Nephron (organoid): ENCODE measurements at regions not wholly inside any gene's neighbourhood (a gene's known extent, or its start where the extent isn't known, plus 50 kb on each side); places are given as distances from the start of the nearest gene placed in this dataset.

ENCODE experiments used
- H3K27ac Mint-ChIP-seq, 3 experiments: 2 replicates each; pipeline ENCODE4 v1.8.0; 2020; ENCODE audit warnings: mixed read lengths in 3 of 3, mild to moderate bottlenecking in 2 of 3, moderate library complexity in 1 of 3
- H3K27me3 Mint-ChIP-seq: 2 replicates; pipeline ENCODE4 v1.8.0; 2021; ENCODE audit warnings: low read depth, mild to moderate bottlenecking, moderate library complexity, mixed read lengths
- H3K36me3 Mint-ChIP-seq: 2 replicates; pipeline ENCODE4 v1.8.0; 2020; ENCODE audit warnings: low read depth, mixed read lengths
- H3K4me1 Mint-ChIP-seq: 2 replicates; pipeline ENCODE4 v1.8.0; 2020; ENCODE audit warnings: mixed read lengths
- H3K4me3 Mint-ChIP-seq, 3 experiments: 2 replicates each; pipeline ENCODE4 v1.8.0; 2020; ENCODE audit warnings: mild to moderate bottlenecking in 3 of 3, mixed read lengths in 3 of 3, moderate library complexity in 2 of 3
- H3K9me3 Mint-ChIP-seq: 2 replicates; pipeline ENCODE4 v1.8.0; 2020; ENCODE audit warnings: mixed read lengths
- TF ChIP-seq, protein P1 (sequence below), 3 experiments: fragments of 200-600 bp; sonication (generic); IDR thresholded peaks; one replicate each; pipeline ENCODE4 v1.5.0; 2021; ENCODE audit warnings: antibody characterized with exemption in 3 of 3; ENCODE audit not compliant: unreplicated experiment in 3 of 3

DNA sequence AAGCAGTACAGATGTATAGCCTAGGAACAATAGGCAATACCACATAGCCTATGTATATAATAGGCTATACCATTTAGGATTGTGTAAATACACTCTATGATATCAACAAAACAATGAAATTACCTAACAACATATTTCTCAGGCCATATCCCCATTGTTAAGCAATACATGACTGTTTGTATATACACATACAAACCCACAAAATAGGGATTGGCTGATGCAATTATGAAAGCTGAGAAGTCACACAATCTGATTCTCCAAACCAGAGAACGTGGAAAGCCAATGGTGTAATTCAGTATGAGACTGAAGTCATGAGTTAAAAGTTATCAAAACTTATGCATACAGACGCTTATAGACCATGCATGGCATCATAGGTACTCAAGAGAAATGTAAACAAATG is 700.1 kb upstream of the RAG2 start:
- TF ChIP-seq, protein P1, sequence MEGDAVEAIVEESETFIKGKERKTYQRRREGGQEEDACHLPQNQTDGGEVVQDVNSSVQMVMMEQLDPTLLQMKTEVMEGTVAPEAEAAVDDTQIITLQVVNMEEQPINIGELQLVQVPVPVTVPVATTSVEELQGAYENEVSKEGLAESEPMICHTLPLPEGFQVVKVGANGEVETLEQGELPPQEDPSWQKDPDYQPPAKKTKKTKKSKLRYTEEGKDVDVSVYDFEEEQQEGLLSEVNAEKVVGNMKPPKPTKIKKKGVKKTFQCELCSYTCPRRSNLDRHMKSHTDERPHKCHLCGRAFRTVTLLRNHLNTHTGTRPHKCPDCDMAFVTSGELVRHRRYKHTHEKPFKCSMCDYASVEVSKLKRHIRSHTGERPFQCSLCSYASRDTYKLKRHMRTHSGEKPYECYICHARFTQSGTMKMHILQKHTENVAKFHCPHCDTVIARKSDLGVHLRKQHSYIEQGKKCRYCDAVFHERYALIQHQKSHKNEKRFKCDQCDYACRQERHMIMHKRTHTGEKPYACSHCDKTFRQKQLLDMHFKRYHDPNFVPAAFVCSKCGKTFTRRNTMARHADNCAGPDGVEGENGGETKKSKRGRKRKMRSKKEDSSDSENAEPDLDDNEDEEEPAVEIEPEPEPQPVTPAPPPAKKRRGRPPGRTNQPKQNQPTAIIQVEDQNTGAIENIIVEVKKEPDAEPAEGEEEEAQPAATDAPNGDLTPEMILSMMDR (IDR thresholded peaks at IDR 0.05; ENCODE audit: unreplicated experiment in 3 of 3): no peak
- peaks cover 31% of the 10 kb centered on the region for H3K9me3 Mint-ChIP-seq
- no peak overlapping the region for H3K27ac Mint-ChIP-seq
- H3K4me1 Mint-ChIP-seq: no peaks in the 10 kb centered on the region
- H3K4me3 Mint-ChIP-seq: no peak overlapping the region
- H3K36me3 Mint-ChIP-seq: no peaks in the 10 kb centered on the region
- H3K27me3 Mint-ChIP-seq: no peaks in the 10 kb centered on the region

DNA sequence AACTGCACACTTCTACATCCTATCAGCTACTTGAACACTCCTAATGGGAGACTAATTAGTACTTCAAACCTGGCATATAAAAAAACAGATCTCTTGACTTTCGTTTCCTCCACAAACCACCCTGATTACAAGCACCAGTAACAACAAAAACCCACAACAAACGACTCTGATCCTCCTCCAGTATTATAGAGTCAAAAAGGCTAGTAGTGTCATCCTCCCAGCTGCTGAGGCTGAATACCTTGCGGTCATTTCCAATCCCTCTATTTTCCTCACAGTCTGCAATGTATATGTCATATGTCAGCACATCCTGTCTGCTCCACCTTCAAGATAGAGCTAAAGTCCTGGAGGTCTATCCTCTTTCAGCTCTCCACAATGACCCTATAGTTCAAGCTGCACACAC is 688.9 kb upstream of the RAG2 start:
- Mint-ChIP-seq H3K9me3 (peaks cover 4% of the 10 kb centered on the region), H3K27ac (no peak overlapping the region), H3K27me3 (no peaks in the 10 kb centered on the region), H3K36me3 (no peaks in the 10 kb centered on the region), H3K4me1 (no peaks in the 10 kb centered on the region), H3K4me3 (no peak overlapping the region)
- TF ChIP-seq, protein P1 (IDR thresholded peaks at IDR 0.05; ENCODE audit: unreplicated experiment in 3 of 3): no peak

DNA sequence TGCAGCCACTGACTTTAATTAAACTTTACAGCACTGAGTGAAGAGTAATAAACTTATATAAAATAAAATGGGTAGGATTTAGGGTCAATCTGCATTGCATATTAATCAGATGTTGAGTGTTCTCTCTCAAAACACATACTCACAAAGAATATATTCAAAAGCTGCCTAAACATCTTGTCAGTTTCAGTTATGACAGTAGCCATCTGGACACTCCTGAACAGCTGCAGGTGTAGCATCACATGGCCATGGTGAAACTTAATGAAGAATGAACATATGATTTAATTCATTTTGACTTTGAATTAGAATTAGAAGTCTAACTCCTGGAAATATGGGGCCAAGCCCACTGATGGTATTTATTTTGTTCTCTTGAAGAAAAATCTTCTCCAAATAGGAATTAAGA is 684.3 kb upstream of the RAG2 start:
- Mint-ChIP-seq H3K27me3 (peaks cover 5% of the 10 kb centered on the region), H3K36me3 (no peaks in the 10 kb centered on the region), H3K27ac (no peak overlapping the region)

DNA sequence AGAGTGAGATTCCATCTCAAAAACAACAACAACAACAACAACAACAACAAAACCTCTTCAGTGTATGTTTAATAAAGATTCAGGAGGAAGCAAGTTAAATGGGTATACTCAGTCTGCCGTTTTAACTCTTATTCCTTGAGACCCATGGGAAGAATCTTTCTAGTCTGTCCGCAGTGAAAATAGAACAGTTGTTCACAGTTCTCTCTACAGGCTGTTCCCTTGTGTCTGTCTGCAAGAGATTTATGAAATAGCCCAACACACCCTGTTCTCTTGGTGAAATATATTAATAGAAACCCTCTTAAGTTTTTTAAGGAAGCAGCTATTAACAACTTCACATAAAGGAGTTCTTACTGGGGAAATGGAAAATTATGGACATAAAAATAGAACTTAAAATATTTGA is 682.2 kb upstream of the RAG2 start:
- no peaks in the 10 kb centered on the region for H3K36me3 Mint-ChIP-seq
- TF ChIP-seq, protein P1 (IDR thresholded peaks at IDR 0.05; ENCODE audit: unreplicated experiment in 3 of 3): no peak
- H3K4me3 Mint-ChIP-seq: no peak overlapping the region
- H3K9me3 Mint-ChIP-seq: peaks cover 4% of the 10 kb centered on the region
- H3K27me3 Mint-ChIP-seq: peaks cover 5% of the 10 kb centered on the region
- peak overlapping the region in 2 of 3 experiments; percentile 54 to 83 for H3K27ac Mint-ChIP-seq
- peaks cover 22% of the 10 kb centered on the region for H3K4me1 Mint-ChIP-seq

More for the DNA sequence above, 684.3 kb upstream of the RAG2 start:
- H3K4me1 Mint-ChIP-seq: peaks cover 22% of the 10 kb centered on the region
- TF ChIP-seq, protein P1 (IDR thresholded peaks at IDR 0.05; ENCODE audit: unreplicated experiment in 3 of 3): no peak
- no peak overlapping the region for H3K4me3 Mint-ChIP-seq
- peaks cover 4% of the 10 kb centered on the region for H3K9me3 Mint-ChIP-seq

DNA sequence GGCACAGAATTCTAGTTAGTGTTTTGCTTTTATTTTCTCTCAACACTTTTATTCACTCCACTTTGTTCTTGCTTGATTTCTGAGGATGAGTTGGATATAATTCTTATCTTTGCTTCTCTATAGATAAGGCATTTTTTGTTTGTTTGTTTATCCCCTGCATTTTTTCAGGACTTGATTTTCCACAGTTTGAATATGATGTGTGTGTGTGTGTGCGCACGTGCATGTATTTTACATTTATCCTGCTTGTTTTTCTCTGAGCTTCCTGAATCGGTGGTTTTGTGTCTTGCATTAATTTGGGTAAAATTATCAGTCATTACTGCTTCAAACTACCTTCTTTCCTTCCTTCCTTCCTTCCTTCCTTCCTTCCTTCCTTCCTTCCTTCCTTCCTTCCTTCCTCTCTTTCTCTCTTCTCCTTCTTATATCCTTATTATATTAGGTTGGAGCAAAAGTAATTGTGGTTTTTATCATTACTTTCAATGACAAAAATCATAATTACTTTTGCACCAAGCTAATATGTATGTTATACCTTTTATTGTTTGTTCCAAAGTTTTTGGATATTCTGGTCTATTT is 679.9 kb upstream of the RAG2 start:
- peaks cover 5% of the 10 kb centered on the region for H3K27me3 Mint-ChIP-seq
- TF ChIP-seq, protein P1 (IDR thresholded peaks at IDR 0.05; ENCODE audit: unreplicated experiment in 3 of 3): no peak
- H3K4me3 Mint-ChIP-seq: no peak overlapping the region
- no peaks in the 10 kb centered on the region for H3K36me3 Mint-ChIP-seq
- H3K9me3 Mint-ChIP-seq: peaks cover 3% of the 10 kb centered on the region
- H3K4me1 Mint-ChIP-seq: peaks cover 22% of the 10 kb centered on the region
- H3K27ac Mint-ChIP-seq: no peak overlapping the region

DNA sequence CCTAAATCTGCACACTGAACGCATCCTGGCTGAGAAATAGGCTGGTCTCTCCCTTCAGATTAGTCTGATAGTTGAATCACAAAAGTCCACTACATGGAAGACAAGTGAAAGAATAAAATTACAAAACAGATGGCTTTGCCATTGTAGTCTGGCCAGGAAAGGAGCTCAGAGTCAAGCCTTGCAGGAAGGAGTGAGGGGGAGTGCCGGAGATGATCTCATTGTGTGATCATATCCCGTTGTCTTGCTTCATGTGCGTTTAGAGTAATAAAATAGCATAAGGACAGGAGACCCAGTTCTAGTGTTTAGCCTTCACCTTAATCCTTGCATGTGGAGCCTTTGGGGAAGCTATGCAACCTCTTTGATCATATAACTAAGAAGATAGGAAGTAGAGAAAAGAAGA is 666.7 kb upstream of the RAG2 start:
- no peak overlapping the region for H3K4me3 Mint-ChIP-seq
- H3K27ac Mint-ChIP-seq: no peak overlapping the region
- H3K4me1 Mint-ChIP-seq: no peaks in the 10 kb centered on the region
- no peaks in the 10 kb centered on the region for H3K27me3 Mint-ChIP-seq
- no peaks in the 10 kb centered on the region for H3K9me3 Mint-ChIP-seq
- TF ChIP-seq, protein P1 (IDR thresholded peaks at IDR 0.05; ENCODE audit: unreplicated experiment in 3 of 3): no peak
- H3K36me3 Mint-ChIP-seq: no peaks in the 10 kb centered on the region
